SK-N-SH (cell line): ENCODE measurements at regions not wholly inside any gene's neighbourhood (a gene's known extent, or its start where the extent isn't known, plus 50 kb on each side); places are given as distances from the start of the nearest gene placed in this dataset.

Source experiments
- TF ChIP-seq, protein P1 (sequence below): fragments of 200-600 bp; sonication (generic); IDR thresholded peaks from 2 replicates; pipeline ENCODE4 v1.6.1; 2017; ENCODE audit warnings: antibody characterized with exemption, mild to moderate bottlenecking, moderate library complexity
- TF ChIP-seq, protein P2 (sequence below): IDR thresholded peaks from 2 replicates; pipeline ENCODE4 v1.4.0; 2012; ENCODE audit warnings: low read depth

DNA sequence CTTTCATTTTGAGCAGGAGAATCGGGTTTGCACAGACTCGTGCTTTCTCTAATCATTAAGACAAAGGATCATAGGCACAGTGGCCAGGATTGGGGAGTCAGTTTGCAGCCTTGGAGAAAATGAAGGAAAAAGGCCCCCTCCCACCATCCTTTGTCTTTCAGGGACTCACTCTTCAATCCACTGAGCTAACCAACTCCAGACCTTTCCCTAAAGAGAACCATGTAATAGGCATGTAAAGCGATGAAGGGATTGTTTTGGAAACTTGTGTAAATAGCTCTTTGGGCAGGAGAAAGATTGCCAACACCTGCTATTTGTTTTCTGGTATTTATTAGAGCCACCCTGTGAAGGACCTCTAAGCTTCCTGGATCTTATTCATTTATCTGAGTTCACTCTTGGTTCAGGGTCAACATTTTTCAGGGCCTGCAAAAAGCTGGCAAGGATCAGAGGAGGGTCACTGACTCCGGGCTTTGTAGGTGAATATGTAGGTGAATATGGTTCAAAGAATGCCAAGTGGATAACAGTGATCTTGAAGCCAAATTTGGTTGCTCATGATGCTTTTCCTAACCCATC is 192.6 kb upstream of the FGGY start:
- TF ChIP-seq, protein P1, sequence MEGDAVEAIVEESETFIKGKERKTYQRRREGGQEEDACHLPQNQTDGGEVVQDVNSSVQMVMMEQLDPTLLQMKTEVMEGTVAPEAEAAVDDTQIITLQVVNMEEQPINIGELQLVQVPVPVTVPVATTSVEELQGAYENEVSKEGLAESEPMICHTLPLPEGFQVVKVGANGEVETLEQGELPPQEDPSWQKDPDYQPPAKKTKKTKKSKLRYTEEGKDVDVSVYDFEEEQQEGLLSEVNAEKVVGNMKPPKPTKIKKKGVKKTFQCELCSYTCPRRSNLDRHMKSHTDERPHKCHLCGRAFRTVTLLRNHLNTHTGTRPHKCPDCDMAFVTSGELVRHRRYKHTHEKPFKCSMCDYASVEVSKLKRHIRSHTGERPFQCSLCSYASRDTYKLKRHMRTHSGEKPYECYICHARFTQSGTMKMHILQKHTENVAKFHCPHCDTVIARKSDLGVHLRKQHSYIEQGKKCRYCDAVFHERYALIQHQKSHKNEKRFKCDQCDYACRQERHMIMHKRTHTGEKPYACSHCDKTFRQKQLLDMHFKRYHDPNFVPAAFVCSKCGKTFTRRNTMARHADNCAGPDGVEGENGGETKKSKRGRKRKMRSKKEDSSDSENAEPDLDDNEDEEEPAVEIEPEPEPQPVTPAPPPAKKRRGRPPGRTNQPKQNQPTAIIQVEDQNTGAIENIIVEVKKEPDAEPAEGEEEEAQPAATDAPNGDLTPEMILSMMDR, result no peak
- TF ChIP-seq, protein P2, sequence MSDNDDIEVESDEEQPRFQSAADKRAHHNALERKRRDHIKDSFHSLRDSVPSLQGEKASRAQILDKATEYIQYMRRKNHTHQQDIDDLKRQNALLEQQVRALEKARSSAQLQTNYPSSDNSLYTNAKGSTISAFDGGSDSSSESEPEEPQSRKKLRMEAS, result no peak
